Right atrium auricular region (tissue), 2 donors: ENCODE measurements at regions not wholly inside any gene's neighbourhood (a gene's known extent, or its start where the extent isn't known, plus 50 kb on each side); places are given as distances from the start of the nearest gene placed in this dataset.

Source experiments
- DNase-seq: peaks from one replicate; pipeline ENCODE4 v3.0.0-alpha.2; 2019; ENCODE audit warnings: low spot score
- H3K27ac ChIP-seq, 2 donors: fragments of 200-600 bp; sonication (generic); 1 replicate in 1 of 2; 2 replicates in 1 of 2; pipeline ENCODE4 v1.5.1; 2016 to 2019
- H3K27me3 ChIP-seq, 2 donors: fragments of 200-600 bp; sonication (generic); one replicate each; pipeline versions ENCODE4 v1.5.1 to v1.6.0; 2017 to 2019
- H3K36me3 ChIP-seq: fragments of 200-600 bp; sonication (generic); one replicate; pipeline ENCODE4 v1.5.1; 2016
- H3K4me1 ChIP-seq, 2 donors: fragments of 200-600 bp; sonication (generic); one replicate each; pipeline versions ENCODE4 v1.5.1 to v1.6.0; 2017 to 2019
- H3K4me3 ChIP-seq, 2 donors: fragments of 200-600 bp; sonication (generic); 1 replicate in 1 of 2; 2 replicates in 1 of 2; pipeline ENCODE4 v1.5.1; 2017 to 2019; ENCODE audit warnings: mild to moderate bottlenecking in 1 of 2, moderate library complexity in 1 of 2
- H3K9me3 ChIP-seq, 2 donors: fragments of 200-600 bp; sonication (generic); one replicate each; pipeline ENCODE4 v1.5.1; 2019
- TF ChIP-seq, protein P1 (sequence below), 2 donors: fragments of 200-600 bp; sonication (generic); IDR thresholded peaks; one replicate each; pipeline ENCODE4 v1.5.1; 2019; ENCODE audit warnings: antibody characterized with exemption in 2 of 2

DNA sequence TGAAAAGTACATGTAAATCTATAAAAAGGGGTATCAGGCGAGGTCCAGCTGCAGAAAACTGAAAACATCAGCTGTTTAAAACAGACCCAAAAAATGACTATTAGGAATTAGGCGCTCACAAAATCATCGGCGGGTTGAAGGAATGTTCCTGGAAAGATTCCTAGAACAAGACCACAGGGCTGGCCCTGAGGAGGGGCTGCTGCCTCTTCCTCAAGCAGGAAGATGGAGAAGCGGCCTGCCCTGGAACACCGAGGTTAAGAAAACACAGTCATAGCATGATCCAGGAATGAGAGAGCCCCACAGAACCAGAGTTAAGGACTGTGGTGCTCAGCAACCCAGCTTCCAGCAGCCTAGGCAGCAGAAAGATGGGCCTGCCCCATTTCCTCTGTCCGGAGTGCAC is 78.4 kb downstream of the C11orf91 start:
- TF ChIP-seq, protein P1, sequence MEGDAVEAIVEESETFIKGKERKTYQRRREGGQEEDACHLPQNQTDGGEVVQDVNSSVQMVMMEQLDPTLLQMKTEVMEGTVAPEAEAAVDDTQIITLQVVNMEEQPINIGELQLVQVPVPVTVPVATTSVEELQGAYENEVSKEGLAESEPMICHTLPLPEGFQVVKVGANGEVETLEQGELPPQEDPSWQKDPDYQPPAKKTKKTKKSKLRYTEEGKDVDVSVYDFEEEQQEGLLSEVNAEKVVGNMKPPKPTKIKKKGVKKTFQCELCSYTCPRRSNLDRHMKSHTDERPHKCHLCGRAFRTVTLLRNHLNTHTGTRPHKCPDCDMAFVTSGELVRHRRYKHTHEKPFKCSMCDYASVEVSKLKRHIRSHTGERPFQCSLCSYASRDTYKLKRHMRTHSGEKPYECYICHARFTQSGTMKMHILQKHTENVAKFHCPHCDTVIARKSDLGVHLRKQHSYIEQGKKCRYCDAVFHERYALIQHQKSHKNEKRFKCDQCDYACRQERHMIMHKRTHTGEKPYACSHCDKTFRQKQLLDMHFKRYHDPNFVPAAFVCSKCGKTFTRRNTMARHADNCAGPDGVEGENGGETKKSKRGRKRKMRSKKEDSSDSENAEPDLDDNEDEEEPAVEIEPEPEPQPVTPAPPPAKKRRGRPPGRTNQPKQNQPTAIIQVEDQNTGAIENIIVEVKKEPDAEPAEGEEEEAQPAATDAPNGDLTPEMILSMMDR (IDR thresholded peaks at IDR 0.05), result no peak
- H3K27me3 ChIP-seq, result no peaks in the 10 kb centered on the region
- H3K4me1 ChIP-seq, result peaks cover 0 to 6% of the 10 kb centered on the region in 2 donors
- no peak for DNase-seq
- no peaks in the 10 kb centered on the region for H3K9me3 ChIP-seq
- no peak overlapping the region for H3K27ac ChIP-seq
- no peak overlapping the region for H3K4me3 ChIP-seq
- no peaks in the 10 kb centered on the region for H3K36me3 ChIP-seq

DNA sequence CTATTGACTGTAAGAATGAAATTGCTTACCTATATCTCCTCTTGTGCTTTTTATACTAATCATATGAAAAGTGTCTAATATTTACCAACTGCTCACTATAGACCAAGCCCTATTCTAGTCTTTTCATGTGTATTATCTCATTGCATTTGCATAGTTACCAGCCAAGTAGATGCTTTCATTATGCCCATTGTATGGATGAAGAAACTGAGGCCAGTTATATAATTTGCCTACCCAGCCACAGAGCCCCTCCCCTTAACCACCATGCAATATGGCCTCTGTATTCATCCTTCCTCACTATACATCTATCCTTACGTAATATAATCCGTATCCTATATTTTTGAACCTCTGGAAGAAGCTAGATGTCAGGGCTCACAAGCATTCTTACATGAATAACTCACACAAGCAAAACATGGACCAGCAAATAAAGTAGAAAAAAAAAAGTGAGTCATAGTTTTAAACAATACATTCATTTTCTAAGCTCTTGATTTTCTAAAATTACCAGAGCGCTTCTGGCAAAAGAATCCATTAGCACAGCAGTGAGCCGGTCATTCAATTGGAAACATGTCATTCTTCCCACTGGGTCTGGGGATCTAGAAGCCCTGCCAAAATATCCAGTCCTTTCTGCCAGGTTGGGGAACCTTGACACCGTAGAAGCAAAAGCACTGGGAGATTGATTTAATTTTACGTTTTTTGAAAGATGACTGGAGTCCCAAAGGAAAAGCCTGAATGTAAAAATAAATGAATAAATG is 80.0 kb downstream of the C11orf91 start:
- Histone ChIP-seq H3K4me1 (peaks cover 0 to 6% of the 10 kb centered on the region in 2 donors), H3K36me3 (no peaks in the 10 kb centered on the region), H3K9me3 (no peaks in the 10 kb centered on the region), H3K27me3 (no peaks in the 10 kb centered on the region), H3K27ac (no peak overlapping the region), H3K4me3 (no peak overlapping the region)
- TF ChIP-seq, protein P1 (IDR thresholded peaks at IDR 0.05), result no peak
- no peak for DNase-seq

DNA sequence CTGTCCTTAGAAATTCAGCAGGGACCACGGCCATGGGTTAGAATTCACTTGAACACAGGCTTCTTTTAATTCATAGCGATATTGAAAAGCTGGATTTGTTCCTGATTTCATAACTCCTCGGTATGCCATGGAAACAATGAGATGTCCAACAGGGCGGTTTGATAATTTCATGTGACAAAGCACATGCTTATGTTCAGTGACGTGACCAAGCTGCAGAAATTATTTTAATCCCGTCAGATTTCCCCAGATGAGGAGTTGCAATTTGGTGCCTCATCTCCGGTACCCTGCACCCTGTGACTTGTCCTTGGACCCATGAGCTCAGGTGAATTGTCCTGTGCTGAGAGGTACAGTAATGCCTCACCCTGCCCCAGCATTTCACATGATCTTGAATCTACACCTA is 81.7 kb downstream of the C11orf91 start:
- Histone ChIP-seq H3K27ac (no peak overlapping the region), H3K4me1 (peaks cover 0 to 6% of the 10 kb centered on the region in 2 donors), H3K4me3 (no peak overlapping the region), H3K36me3 (no peaks in the 10 kb centered on the region), H3K27me3 (no peaks in the 10 kb centered on the region), H3K9me3 (no peaks in the 10 kb centered on the region)
- TF ChIP-seq, protein P1 (IDR thresholded peaks at IDR 0.05), result no peak
- no peak for DNase-seq

DNA sequence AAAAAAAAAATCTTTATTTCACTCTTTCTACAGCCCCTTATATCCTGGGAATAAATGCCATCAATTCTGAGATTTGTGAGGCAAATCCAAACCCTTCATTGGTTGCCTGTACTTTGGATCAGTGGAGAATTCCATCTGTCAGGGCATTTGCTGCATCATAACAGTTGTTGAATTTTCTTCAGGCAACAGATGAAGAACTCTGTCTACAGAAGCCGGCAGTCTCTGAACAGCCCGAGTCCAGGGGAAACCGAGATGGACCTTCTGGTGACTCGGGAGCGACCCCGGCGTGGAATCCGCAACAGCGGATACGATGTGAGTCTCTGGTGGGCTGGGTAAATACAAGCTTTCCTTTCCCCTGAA is 82.3 kb downstream of the C11orf91 start:
- H3K27me3 ChIP-seq, result no peaks in the 10 kb centered on the region
- no peak overlapping the region for H3K27ac ChIP-seq
- TF ChIP-seq, protein P1 (IDR thresholded peaks at IDR 0.05), result no peak
- peaks cover 0 to 6% of the 10 kb centered on the region in 2 donors for H3K4me1 ChIP-seq
- no peak overlapping the region for H3K4me3 ChIP-seq
- no peaks in the 10 kb centered on the region for H3K9me3 ChIP-seq
- no peak for DNase-seq
- H3K36me3 ChIP-seq, result no peaks in the 10 kb centered on the region

DNA sequence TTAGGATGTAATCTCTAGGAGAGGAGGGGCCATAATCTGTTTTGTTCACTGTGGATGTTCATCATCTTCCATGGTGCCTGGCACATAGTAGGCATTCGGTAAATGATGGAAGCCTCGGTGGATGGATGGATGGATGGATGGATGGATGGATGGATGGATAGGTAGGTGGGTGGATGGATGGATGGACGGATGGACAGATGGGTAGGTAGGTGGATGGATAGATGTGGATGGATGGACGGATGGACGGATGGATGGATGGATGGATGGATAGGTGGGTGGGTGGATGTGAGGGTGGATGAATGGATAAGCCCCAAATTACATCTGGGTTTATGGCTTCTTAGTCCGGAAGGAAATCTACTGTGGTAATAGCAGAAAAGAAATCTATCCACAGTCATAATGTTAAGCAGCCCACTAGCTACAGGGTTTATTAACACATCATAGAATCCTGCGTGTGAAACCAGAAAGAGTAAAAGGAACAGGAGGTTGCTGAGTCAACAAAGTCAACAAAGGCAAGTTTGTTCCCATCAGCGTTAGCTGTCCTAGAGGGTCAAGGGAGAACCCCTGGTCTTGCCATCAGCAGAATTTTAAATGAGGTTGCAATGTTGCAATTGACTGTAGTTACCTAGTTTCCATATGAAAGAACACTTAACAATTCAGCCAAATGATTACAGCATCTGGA is 82.8 kb downstream of the C11orf91 start:
- Histone ChIP-seq H3K4me3 (no peak overlapping the region), H3K27ac (no peak overlapping the region), H3K36me3 (no peaks in the 10 kb centered on the region), H3K27me3 (no peaks in the 10 kb centered on the region), H3K9me3 (no peaks in the 10 kb centered on the region), H3K4me1 (peaks cover 0 to 6% of the 10 kb centered on the region in 2 donors)
- TF ChIP-seq, protein P1 (IDR thresholded peaks at IDR 0.05), result no peak
- DNase-seq, result no peak
